ENCODE measurements at regions not wholly inside any gene's neighbourhood (a gene's known extent, or its start where the extent isn't known, plus 50 kb on each side); places are given as distances from the start of the nearest gene placed in this dataset.
"Not testable (repeated sequence)": the region's sequence is repeated elsewhere in the genome, so short reads cannot be mapped to it uniquely, and the experiment has no call there.

DNA sequence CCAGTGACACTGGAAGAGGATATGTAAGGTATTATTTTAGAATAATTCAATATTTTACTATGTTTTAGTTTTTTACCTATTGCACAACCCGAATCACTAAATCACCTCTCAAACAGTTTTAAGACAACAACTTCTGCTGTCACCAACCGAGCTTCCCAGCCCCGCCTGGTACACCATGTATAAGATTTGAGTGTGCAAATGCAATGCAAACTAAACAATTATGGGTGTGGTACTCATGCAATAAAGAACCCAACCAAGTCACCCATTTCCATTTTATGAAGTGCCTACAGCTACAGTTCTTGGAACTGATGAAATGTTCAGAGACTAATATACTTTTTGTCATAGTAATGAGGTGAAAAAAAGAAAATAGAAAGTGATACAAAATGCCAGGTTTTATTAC lies 256.2 kb downstream of the TAFA4 start:
- DNase-seq = no peak

DNA sequence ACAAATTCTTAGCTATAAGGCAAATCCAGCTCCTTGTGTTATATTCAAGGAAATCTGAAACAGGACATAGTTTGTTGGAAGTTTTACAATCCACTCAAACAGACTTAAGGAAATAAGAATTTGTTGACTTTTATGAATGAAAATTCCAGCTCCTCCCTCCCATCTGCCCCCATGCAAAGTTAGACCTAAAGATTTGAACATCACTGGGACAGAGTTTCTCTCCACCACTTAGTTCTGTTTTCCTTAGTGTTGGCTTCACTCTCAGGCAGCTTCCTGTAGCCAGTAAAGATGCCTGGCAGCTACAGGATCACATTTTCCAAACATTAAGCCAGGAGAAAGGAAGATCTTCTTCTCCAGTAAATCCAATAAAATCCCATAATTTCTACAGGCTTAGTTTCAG lies 265.0 kb downstream of the TAFA4 start:
- no peak for DNase-seq

DNA sequence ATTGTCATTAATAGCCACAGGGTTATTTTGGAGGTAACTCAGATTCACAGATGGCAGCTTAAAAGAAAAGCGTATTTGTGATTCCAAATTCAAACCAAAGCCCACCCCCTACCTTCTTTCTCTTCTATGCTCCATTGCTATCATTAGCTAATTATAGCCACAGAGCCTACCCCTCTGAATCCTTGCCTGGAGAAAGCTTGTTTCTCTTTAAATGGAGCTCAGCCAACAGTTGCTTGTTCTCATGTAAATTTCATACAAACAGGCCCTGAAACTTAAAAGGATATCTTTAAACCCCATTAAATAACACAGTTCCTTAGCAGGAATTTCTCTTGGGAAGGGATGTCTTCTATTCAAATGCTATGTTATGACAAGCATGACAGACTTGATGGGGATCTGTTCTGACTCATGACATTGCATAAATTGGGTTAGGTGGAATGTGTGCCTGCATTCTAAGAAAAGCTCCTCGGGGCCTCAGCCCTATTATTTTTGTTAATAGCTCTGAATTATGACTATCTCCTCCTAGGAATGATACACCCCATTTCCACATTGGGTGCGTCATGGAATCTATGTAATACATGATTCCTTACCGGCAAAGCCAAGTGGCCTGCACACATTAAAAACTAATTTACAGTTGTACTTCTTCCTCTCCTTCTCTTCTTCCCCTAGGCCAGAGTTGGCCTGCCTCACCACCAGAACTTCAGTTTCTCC lies 265.8 kb downstream of the TAFA4 start:
- DNase-seq = no peak

DNA sequence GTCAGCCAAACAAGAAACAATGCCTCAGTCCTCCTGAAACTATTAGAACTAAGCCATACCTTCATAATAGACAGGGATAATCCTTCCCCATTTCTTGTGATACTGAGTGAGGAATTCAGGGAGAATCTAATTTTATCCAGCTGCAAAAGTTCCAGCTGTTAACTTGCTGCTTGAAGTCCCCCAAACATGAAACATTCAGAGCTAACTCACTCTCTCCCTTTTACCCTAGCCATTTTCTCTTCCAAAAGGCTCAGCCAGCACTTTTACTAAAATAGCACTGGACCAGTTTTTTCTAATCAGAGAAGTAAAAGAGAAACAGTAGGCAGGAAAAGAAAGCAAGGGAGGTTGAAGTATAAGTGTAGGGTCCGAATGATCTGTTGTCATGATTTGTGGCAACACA lies 268.1 kb downstream of the TAFA4 start:
- no peak for DNase-seq

DNA sequence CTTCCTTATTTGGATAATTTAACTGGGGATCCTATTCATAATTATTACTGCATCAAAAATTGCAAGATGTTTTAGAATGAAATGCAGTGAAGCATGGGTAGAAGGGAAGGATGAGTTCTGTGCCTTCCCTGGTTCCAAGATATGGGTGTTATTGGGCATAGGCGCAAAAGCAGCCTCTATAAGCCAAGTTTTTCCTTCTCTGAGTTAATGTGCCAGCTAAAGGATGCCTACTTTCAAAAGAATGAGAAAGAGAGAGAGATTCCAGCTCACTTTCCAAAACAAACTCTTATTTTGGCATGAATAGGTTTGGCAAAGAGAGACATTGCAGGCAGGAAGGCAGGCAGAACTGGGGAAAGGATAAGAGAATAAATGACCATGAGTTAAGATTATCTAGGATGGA lies 270.2 kb downstream of the TAFA4 start:
- DNase-seq = no peak

DNA sequence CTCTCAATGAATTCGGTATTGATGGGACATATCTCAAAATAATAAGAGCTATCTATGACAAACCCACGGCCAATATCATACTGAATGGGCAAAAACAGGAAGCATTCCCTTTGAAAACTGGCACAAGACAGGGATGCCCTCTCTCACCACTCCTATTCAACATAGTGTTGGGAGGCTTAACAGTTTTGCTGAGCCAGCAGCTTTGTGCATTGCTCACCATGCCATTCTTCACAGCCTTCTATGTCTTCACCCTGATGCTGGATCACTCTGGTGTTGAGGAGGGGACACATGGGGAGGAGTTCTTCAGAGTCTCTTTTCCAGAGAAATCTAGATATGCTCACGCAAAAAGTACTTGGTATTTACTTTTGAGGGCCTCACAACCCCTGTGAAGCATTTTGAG lies 281.7 kb downstream of the TAFA4 start:
- not testable (repeated sequence) for DNase-seq

DNA sequence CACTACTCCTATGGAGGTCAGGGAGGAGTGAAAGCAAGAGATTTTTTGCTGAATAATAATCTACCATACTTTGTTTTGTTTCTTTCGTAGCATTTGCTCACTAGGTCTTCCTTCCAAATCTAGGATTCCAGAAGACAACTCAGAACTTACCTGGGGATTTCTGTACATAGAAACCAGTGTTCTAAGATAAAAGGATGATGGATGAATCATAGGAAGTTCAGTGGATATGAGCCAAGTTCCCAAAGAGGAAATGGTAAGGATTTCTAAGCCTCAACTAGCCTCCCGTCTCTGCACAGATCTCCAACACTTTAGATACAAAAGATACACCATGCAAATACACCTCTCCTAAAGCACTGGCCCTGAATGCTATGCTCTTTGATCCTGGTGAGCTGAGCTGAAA lies 283.9 kb downstream of the TAFA4 start:
- no peak for DNase-seq

DNA sequence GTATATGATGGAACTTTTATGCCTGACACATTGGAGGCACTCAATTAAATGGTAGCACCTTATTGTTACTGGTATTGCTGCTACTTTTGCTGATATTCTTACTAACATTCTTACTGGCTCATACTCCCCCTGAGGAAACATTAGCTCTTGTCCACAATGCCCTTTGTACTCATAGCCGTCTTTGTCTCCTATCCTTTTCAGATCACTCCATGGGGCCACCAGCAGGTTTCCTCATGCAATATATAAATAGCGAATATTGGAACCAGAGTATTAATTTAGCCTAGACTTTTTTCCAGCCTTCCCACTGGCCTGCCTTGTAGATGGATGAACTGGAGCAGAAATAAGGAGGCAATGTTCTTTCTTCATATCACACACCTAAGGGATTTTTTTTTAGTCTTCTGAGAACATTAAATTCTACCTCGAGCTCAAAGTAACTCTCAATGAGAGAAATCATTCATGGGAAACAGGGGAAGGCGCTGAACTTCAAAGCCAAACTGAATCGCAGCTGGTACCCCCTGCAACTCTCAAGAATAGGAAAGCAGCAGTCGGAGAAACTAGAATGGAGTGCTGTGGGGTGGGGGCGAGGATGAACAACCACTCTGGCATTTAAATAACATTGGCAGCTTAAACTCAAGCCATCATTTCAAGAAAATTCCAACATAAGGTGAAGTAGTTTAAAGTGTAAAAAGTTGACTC lies 300.3 kb downstream of the TAFA4 start:
- no peak for DNase-seq

DNA sequence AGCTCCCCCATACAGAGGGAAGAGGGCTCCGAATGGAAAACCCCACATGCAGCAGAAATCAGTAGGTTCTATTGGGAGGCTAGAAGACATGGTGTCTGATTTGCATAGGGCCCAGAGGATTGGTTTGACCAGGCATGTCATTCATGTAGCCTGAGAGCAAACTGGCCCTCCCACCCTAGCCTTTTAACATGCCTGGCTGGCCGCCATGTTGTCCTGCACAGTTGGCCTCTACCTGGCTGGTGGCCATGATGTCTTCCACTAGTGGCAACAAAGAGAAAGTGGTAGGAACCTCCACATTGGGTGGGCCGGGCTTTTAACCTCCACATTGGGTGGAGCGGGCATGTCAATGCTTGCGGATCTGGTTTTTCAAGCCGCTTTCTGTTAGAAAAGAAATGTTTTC lies 312.1 kb downstream of the TAFA4 start:
- no peak for DNase-seq

DNA sequence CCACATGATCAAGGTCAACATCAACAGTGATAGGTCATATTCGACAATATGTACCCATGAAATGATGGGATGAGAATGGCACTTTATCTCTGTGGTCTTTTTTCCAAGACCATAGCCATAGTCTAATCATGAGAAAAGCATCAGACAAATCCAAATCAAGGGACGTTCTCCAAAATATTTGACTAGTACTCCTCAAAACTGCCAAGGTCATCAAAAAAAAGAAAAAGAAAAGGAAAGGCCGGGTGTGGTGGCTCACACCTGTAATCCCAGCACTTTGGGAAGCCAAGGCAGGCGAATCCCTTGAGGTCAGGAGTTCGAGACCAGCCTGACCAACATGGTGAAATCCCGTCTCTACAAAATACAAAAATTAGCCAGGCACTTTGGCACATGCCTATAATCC lies 318.3 kb downstream of the TAFA4 start:
- DNase-seq = no peak

DNA sequence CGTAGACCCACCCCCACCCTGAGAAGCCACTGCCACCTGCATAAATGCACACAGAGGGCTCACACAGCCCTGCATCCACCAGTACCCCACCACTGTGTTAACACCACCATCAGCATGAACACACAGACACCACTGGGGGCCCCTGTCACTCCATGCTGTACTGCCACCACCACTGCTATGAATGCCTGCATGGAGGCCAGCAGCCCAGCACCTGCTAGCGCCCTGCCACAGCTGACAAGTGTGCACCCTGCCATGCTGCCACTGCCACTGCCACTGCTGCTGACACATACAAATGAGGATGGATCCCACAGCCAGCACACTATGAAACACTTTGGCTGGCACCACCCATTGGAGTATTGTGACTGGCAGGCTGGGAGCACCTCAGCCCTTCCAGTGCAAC lies 361.0 kb downstream of the TAFA4 start:
- no peak for DNase-seq

DNA sequence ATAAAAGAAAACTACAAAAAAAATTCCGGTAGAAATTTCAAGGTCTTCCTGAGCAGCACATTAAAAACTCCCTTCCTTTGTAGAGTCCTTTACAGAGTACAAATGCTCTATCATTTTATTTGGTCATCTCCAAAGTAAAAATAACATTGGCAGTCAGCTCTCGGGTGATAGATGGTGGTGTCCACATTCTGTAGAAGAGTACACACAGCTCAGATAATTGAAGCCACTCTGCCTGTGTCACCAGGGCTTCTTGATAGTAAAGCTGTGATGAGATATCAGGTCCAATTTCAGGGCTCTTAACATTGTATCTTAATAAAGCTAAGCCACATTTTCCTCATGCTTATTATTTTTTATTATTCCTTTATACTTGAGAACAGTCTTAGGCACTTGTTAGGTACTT lies 371.6 kb downstream of the TAFA4 start:
- DNase-seq = no peak

DNA sequence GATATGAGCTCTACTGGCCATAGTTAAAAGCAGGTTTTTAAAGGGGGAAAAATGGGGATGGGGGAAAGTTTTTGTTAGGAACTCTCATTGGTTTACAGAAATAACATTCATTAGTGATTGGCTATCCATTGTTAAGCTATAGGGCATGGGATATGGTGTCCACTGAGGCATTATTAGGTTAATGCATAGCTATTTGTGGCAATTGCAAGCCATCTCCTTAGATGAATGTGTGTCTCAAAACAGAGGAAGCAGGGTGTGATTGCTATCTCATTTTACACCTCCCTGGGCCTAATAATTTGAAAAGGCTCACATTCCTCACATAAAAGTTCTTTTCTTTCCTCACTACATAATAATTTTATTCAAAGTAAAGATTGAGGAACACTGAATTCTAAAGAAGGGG lies 396.6 kb downstream of the TAFA4 start:
- no peak for DNase-seq

DNA sequence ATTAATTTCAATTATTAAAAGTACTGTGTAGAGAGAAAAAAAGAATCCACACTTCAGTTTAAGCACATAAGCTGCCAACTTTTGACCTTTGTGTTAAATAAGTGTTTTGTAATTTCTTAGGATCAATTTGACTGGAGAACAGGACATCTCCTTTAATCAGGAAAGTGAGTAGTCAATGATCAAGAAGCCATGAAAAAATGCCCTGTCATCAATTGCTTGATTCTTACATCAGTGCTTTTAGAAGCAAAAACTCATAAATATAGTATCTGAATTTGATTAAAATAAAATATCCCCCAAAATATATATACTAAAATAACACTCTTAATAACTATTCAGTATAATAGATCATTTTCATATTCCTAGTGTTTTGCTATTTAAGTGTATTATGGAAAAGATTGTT lies 409.0 kb downstream of the TAFA4 start:
- DNase-seq = no peak

DNA sequence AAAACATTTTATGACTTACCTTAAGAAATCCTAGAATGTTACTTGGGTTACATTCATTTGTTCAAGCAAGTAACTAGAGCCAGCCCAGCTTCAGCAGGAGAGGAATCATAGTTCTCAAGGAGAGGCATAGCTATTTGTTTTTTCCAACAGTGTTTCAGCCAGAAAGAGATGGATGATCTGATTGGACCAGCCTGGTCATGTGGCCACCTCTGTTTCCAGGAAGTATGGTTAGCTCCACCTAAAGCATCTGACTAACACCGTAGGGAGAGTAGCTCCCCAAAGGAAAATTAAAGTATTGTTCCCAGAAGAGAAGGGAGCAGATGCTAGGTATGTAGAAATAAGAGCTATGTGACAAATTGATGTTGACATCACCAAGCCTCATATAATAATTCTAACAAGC lies 417.1 kb downstream of the TAFA4 start:
- DNase-seq = no peak

DNA sequence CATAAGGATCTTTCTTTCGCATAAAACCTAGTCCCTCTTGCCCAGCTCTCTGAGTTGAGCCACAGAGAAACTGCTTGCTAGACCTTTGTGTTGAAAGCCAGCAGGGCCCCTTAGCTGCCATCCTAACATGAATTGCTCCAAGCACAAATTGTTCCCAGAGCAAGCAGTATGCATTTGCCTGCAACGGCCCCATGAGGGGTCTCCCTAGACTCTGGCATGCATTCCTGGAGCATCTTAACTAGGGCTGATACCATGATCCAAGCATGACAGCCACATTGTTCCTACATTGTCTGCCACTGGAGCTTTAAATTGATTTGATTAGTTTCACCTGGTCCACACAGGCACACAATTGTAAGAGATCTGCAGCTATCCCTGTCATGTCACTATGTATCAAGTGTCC lies 428.1 kb downstream of the TAFA4 start:
- DNase-seq = no peak

DNA sequence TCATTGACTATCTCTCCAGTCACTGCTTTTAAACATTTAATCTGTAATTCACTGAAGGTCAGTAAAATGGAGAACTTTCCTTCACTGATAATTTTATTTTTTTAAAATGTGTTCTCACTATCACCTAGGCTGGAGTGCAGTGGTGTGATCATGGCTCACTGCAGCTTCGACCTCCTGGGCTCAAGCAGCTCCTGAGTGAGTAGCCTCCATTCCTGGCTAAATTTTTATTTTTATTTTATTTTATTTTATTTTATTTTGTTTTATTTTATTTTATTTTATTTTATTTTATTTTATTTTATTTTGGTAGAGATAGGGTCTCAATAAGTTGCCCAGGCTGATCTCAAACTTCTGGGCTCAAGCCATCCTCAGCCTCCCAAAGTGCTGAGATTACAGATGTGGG lies 446.5 kb downstream of the TAFA4 start:
- DNase-seq = not testable (repeated sequence)

DNA sequence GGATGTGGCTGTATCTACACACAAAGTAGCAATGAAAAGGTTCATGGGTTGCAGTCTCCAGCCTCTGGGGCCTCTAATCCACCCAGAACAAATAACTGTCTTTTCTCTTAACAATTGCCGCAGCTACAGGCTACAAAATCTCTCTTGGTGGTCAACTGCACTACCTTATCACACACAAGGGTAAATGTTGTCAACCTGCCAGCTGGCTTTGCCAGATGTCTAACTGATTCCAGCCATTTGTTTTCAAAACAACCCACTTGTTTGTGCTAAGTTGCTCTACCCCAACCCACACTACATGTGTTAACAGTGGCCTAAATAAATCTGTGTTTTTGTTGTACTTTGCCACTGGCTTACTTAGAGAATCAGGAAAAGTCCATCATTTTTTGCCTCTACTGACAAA lies 447.3 kb downstream of the TAFA4 start:
- DNase-seq = no peak

DNA sequence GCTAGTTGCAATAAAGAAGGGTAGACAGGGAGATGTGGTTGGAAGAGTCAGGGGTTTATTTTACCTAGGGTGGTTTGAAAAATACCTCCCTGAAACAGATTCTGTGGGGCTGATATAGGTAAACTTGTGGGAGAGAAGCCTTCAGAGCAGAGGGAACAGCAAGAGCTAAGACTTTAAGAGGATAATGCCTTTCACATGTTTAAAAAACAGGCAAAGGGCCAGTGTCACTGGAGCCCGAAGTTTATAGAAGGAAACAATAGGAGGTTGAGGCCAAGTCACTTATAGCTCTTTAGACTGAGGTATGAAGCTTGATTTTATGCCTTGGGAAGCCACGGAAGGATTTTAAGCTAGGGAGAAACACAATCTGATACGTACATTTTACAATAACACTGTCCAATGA lies 448.7 kb downstream of the TAFA4 start:
- no peak for DNase-seq

DNA sequence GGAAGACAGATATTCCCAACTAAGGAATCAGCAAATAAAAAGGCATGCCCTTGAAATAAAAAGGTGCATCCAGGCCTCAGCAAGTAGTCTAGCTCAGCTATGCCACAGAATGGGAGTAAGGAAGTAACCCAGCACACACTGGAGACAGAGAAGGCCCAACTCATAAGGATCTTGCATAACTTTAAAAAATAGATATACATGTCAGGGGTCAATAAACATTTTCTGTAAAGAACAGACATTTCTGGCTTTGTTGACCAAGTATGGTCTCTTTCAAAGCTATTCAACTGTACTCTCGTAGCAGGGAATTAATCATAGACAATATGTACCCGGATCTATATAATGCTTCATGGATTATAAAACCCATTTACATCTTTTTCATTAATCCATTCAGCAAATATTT lies 449.3 kb downstream of the TAFA4 start:
- DNase-seq = no peak

DNA sequence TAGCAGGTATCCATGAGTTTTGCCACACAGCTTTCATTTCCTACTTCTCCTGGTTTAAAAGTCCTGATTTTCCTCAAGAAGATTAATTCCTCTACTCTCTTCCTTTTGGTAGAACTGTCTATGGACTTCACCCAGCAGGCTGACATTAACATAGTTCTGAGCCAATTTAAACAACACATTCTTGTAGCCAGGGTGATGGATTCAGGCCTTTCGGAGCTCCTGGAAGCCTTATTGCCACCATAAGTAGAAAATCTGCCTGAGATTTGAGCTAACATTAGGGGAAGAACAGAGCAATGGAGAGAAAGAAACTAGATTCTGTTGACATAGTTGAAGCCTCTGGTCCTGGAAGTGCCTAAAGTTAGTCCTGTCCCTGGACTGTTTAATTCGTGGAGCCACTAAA lies 449.8 kb downstream of the TAFA4 start:
- no peak for DNase-seq

DNA sequence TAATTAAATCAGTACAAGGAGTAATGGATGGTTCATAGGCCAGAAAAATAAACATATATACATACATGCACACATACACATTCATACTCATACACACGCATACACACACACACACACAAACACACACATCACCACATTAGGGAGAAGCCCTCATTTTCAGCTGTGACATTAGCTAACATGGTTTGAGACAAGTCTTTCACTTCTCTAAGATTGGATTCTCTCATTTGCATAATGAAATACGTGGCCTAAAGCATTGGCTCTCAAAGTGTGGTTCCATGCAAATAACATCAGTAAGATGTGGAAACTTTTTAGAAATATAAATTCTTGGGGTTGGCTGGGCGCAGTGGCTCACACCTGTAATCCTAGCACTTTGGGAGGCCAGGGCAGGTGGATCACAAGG lies 452.6 kb downstream of the TAFA4 start:
- DNase-seq = no peak

DNA sequence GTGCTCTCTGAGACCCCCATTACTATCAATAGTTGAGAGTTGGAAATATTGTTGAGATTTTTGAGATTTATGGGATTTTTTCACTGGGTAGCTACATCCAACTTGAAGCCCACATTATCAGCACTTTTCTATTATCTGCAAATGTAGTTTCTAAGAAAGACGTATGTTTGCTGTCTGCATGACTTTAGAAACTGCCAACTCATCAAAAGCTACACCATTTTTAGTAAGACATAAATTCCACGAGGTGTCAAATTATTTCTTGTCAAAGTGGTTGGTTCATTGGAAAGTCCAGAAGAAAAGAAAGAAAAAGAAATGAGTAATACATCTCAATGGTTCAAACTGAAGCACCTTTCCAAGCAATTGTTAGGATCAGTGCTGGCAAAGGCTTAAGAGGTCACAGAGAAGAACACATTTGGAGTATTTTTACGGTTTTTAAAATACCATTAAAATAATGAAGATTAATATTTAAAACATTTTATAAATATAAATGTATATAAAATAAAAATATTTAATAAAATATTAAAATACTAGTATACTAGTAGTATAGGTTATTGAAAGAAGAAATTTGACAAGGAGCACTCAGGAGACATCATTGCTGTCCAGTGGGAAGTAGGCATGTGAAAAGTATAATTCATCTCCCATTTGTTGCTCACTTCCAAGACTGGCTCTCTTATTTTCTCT lies 463.5 kb downstream of the TAFA4 start:
- DNase-seq = no peak

DNA sequence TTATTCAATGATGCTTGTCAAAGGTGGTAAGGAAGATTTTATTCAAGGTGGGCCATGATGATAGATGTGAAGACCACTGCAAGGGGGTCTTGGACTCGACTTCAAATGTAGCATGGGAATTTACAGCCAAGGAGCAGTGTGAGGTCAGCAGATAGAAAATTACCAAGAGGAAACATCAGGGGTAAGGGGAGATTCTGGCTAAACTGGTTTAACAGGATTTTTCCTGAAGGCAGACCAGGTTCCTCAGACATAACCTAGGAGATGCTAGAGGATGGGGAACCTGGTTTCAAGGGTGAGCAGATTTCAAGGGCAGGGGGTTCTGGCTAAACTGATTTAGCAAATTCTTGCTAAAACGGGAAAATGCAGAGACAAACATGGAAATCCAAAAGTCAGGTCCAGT lies 464.9 kb downstream of the TAFA4 start:
- no peak for DNase-seq

DNA sequence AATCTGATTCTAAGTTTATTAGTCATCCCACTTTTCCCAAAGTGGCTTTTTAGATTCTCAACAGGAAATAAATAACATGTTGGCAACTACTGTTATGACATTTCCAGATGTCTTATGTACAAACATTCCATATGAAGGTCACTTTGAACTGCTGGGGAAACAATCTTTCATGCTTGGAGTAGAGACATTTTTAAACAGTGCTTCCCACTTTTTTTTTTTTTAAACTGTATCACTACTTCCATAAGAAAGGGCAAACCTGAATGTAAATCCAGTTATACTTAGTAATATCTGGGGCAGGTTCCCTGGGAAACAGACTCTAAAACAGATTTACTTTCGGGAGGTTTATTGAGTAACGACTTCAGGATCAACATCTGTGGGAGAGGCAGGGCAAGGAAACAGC lies 473.8 kb downstream of the TAFA4 start:
- no peak for DNase-seq

All from activated T-cell treated with anti-CD3 and anti-CD28 coated beads, Interleukin-2, amount 50 U/mL, for 1 hour (primary cell).